GM23338 (cell line): ENCODE measurements at regions not wholly inside any gene's neighbourhood (a gene's known extent, or its start where the extent isn't known, plus 50 kb on each side); places are given as distances from the start of the nearest gene placed in this dataset.

ENCODE experiments used
- EZH2 ChIP-seq: fragments of 200-600 bp; sonication (generic); IDR thresholded peaks from one replicate; pipeline ENCODE4 v1.8.0; 2017; ENCODE audit warnings: antibody characterized with exemption, mild to moderate bottlenecking, low read depth; ENCODE audit not compliant: unreplicated experiment
- EZH2phosphoT487 ChIP-seq: fragments of 200-600 bp; sonication (generic); IDR thresholded peaks from one replicate; pipeline ENCODE4 v1.8.1; 2018; ENCODE audit warnings: antibody characterized with exemption; ENCODE audit not compliant: unreplicated experiment
- POLR2AphosphoS5 ChIP-seq: IDR thresholded peaks from 2 replicates; pipeline ENCODE4 v1.6.1; 2016; ENCODE audit warnings: antibody characterized with exemption, low read depth
- TF ChIP-seq, protein P1 (sequence below), 2 experiments: fragments of 200-600 bp in 1 of 2; sonication (generic) in 1 of 2; conservative IDR thresholded peaks; 2 replicates each; pipeline versions ENCODE4 v1.5.1 to v1.6.1; 2016 to 2017; ENCODE audit warnings: antibody characterized with exemption in 2 of 2, low read depth in 2 of 2, mild to moderate bottlenecking in 2 of 2, moderate library complexity in 1 of 2
- TF ChIP-seq, protein P2 (sequence below): IDR thresholded peaks from one replicate; pipeline ENCODE4 v1.6.1; 2018; ENCODE audit warnings: antibody characterized with exemption; ENCODE audit not compliant: unreplicated experiment

DNA sequence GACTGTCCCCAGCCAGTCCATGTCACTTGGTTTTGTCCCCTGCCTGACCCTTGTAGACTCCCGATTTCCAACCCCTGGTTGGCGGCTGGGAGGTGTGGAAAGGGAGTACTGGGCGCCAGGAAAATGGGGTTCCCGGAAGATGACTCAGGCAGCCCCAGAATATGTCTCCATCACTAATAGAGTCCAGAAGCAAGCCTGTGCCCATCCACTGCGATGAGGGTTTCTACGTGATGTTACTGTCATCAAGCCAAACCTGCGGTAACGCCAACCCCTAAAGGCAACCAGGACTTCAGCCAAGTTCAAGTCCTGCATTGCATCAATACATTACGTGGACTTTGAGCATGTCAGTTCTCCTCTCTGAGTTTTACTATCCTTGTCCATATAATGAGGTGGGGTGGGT, 62.0 kb upstream of the TAF1B start:
- TF ChIP-seq, protein P1, sequence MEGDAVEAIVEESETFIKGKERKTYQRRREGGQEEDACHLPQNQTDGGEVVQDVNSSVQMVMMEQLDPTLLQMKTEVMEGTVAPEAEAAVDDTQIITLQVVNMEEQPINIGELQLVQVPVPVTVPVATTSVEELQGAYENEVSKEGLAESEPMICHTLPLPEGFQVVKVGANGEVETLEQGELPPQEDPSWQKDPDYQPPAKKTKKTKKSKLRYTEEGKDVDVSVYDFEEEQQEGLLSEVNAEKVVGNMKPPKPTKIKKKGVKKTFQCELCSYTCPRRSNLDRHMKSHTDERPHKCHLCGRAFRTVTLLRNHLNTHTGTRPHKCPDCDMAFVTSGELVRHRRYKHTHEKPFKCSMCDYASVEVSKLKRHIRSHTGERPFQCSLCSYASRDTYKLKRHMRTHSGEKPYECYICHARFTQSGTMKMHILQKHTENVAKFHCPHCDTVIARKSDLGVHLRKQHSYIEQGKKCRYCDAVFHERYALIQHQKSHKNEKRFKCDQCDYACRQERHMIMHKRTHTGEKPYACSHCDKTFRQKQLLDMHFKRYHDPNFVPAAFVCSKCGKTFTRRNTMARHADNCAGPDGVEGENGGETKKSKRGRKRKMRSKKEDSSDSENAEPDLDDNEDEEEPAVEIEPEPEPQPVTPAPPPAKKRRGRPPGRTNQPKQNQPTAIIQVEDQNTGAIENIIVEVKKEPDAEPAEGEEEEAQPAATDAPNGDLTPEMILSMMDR (conservative IDR thresholded peaks at IDR 0.05; ENCODE audit: low read depth in 2 of 2), result no peak
- TF ChIP-seq POLR2AphosphoS5 (no peak), EZH2 (no peak), EZH2phosphoT487 (no peak)
- TF ChIP-seq, protein P2, sequence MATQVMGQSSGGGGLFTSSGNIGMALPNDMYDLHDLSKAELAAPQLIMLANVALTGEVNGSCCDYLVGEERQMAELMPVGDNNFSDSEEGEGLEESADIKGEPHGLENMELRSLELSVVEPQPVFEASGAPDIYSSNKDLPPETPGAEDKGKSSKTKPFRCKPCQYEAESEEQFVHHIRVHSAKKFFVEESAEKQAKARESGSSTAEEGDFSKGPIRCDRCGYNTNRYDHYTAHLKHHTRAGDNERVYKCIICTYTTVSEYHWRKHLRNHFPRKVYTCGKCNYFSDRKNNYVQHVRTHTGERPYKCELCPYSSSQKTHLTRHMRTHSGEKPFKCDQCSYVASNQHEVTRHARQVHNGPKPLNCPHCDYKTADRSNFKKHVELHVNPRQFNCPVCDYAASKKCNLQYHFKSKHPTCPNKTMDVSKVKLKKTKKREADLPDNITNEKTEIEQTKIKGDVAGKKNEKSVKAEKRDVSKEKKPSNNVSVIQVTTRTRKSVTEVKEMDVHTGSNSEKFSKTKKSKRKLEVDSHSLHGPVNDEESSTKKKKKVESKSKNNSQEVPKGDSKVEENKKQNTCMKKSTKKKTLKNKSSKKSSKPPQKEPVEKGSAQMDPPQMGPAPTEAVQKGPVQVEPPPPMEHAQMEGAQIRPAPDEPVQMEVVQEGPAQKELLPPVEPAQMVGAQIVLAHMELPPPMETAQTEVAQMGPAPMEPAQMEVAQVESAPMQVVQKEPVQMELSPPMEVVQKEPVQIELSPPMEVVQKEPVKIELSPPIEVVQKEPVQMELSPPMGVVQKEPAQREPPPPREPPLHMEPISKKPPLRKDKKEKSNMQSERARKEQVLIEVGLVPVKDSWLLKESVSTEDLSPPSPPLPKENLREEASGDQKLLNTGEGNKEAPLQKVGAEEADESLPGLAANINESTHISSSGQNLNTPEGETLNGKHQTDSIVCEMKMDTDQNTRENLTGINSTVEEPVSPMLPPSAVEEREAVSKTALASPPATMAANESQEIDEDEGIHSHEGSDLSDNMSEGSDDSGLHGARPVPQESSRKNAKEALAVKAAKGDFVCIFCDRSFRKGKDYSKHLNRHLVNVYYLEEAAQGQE, result no peak
